Activated naive CD8-positive, alpha-beta T cell treated with anti-CD3 and anti-CD28 coated beads, Interleukin-2, amount 50 U/mL, for 24 hours (primary cell): ENCODE measurements at regions not wholly inside any gene's neighbourhood (a gene's known extent, or its start where the extent isn't known, plus 50 kb on each side); places are given as distances from the start of the nearest gene placed in this dataset.

Experiments
- ATAC-seq: fragments of 150-1000 bp; cut with Tn5 transposase; one replicate; pipeline ENCODE4 v1.10.0; 2021
- DNase-seq: peaks from one replicate; pipeline ENCODE4 v3.0.0; 2021
- H3K27ac Mint-ChIP-seq: one replicate; pipeline ENCODE4 v1.8.0; 2021; ENCODE audit warnings: mild to moderate bottlenecking, mixed read lengths
- H3K27me3 Mint-ChIP-seq: one replicate; pipeline ENCODE4 v1.8.0; 2021; ENCODE audit warnings: mixed read lengths
- H3K36me3 Mint-ChIP-seq: one replicate; pipeline ENCODE4 v1.8.0; 2021; ENCODE audit warnings: low read depth, mixed read lengths
- H3K4me1 Mint-ChIP-seq: one replicate; pipeline ENCODE4 v1.8.0; 2021; ENCODE audit warnings: mixed read lengths
- H3K4me3 Mint-ChIP-seq: one replicate; pipeline ENCODE4 v1.8.0; 2021; ENCODE audit warnings: mild to moderate bottlenecking, moderate library complexity, mixed read lengths
- H3K9me3 Mint-ChIP-seq: one replicate; pipeline ENCODE4 v1.8.0; 2021; ENCODE audit warnings: mixed read lengths

GRCh38 chr7:28301148-28301641, 111.1 kb upstream of the CREB5 start:
- no peak overlapping the region for H3K27ac Mint-ChIP-seq
- H3K9me3 Mint-ChIP-seq = no peaks in the 10 kb centered on the region
- H3K4me1 Mint-ChIP-seq = peaks cover 7% of the 10 kb centered on the region
- peaks cover 3% of the 10 kb centered on the region for H3K27me3 Mint-ChIP-seq
- no peak for DNase-seq
- no peak for ATAC-seq
- no peaks in the 10 kb centered on the region for H3K36me3 Mint-ChIP-seq
- no peak overlapping the region for H3K4me3 Mint-ChIP-seq

- no peak for ATAC-seq
- Mint-ChIP-seq H3K4me3 (no peak overlapping the region), H3K36me3 (no peaks in the 10 kb centered on the region), H3K27me3 (peaks cover 2% of the 10 kb centered on the region), H3K27ac (no peak overlapping the region), H3K4me1 (no peaks in the 10 kb centered on the region), H3K9me3 (no peaks in the 10 kb centered on the region)
- no peak for DNase-seq
Measured at GRCh38 chr7:28304290-28304689, 108.0 kb upstream of the CREB5 start.

- Mint-ChIP-seq H3K27me3 (peaks cover 23% of the 10 kb centered on the region), H3K36me3 (no peaks in the 10 kb centered on the region), H3K4me1 (no peaks in the 10 kb centered on the region), H3K4me3 (no peak overlapping the region), H3K9me3 (no peaks in the 10 kb centered on the region), H3K27ac (no peak overlapping the region)
- ATAC-seq (no peak), DNase-seq (no peak)
Measured at GRCh38 chr7:28309704-28310459, 102.4 kb upstream of the CREB5 start.

- Mint-ChIP-seq H3K4me3 (no peak overlapping the region), H3K4me1 (no peaks in the 10 kb centered on the region)
Measured at GRCh38 chr7:28310460-28310848, 101.9 kb upstream of the CREB5 start.

GRCh38 chr7:28311670-28312069, 100.6 kb upstream of the CREB5 start:
- H3K9me3 Mint-ChIP-seq = no peaks in the 10 kb centered on the region
- no peak overlapping the region for H3K27ac Mint-ChIP-seq
- peaks cover under 1% of the 10 kb centered on the region for H3K4me1 Mint-ChIP-seq
- no peak for DNase-seq
- H3K4me3 Mint-ChIP-seq = no peak overlapping the region
- H3K36me3 Mint-ChIP-seq = no peaks in the 10 kb centered on the region
- no peak for ATAC-seq
- peaks cover 39% of the 10 kb centered on the region for H3K27me3 Mint-ChIP-seq

More at GRCh38 chr7:28310460-28310848, 101.9 kb upstream of the CREB5 start:
- H3K36me3 Mint-ChIP-seq = no peaks in the 10 kb centered on the region
- ATAC-seq (no peak), DNase-seq (no peak)
- no peaks in the 10 kb centered on the region for H3K9me3 Mint-ChIP-seq
- peaks cover 28% of the 10 kb centered on the region for H3K27me3 Mint-ChIP-seq
- H3K27ac Mint-ChIP-seq = no peak overlapping the region

- ATAC-seq = no peak
Measured at GRCh38 chr7:28312948-28313347, 99.4 kb upstream of the CREB5 start.

GRCh38 chr7:28314841-28315240, 97.5 kb upstream of the CREB5 start:
- no peaks in the 10 kb centered on the region for H3K9me3 Mint-ChIP-seq
- no peak overlapping the region for H3K27ac Mint-ChIP-seq
- ATAC-seq = no peak
- H3K4me3 Mint-ChIP-seq = no peak overlapping the region
- no peaks in the 10 kb centered on the region for H3K36me3 Mint-ChIP-seq
- DNase-seq = no peak
- H3K27me3 Mint-ChIP-seq = peaks cover 44% of the 10 kb centered on the region
- H3K4me1 Mint-ChIP-seq = peaks cover 4% of the 10 kb centered on the region

More at GRCh38 chr7:28312948-28313347, 99.4 kb upstream of the CREB5 start:
- Mint-ChIP-seq H3K4me3 (no peak overlapping the region), H3K9me3 (no peaks in the 10 kb centered on the region), H3K4me1 (peaks cover 4% of the 10 kb centered on the region), H3K27ac (no peak overlapping the region), H3K36me3 (no peaks in the 10 kb centered on the region), H3K27me3 (peaks cover 44% of the 10 kb centered on the region)
- DNase-seq = no peak

- Mint-ChIP-seq H3K27me3 (peaks cover 42% of the 10 kb centered on the region), H3K4me1 (peaks cover 4% of the 10 kb centered on the region), H3K9me3 (no peaks in the 10 kb centered on the region), H3K27ac (peak overlapping the region; percentile 24), H3K4me3 (no peak overlapping the region), H3K36me3 (no peaks in the 10 kb centered on the region)
- ATAC-seq = no peak
- no peak for DNase-seq
Measured at GRCh38 chr7:28315565-28316410, 96.5 kb upstream of the CREB5 start.

- no peak for DNase-seq
- Mint-ChIP-seq H3K4me1 (peaks cover 4% of the 10 kb centered on the region), H3K27me3 (peaks cover 39% of the 10 kb centered on the region), H3K4me3 (no peak overlapping the region), H3K9me3 (no peaks in the 10 kb centered on the region), H3K36me3 (no peaks in the 10 kb centered on the region), H3K27ac (no peak overlapping the region)
- peak; percentile 43 for ATAC-seq
Measured at GRCh38 chr7:28316489-28316888, 95.8 kb upstream of the CREB5 start.

- DNase-seq (no peak), ATAC-seq (no peak)
- Mint-ChIP-seq H3K4me1 (peaks cover 4% of the 10 kb centered on the region), H3K27me3 (peaks cover 33% of the 10 kb centered on the region), H3K4me3 (no peak overlapping the region), H3K27ac (no peak overlapping the region), H3K9me3 (no peaks in the 10 kb centered on the region), H3K36me3 (no peaks in the 10 kb centered on the region)
Measured at GRCh38 chr7:28318101-28318762, 94.1 kb upstream of the CREB5 start.

GRCh38 chr7:28323833-28324232, 88.5 kb upstream of the CREB5 start:
- H3K27ac Mint-ChIP-seq = no peak overlapping the region
- H3K4me3 Mint-ChIP-seq = no peak overlapping the region
- ATAC-seq = no peak
- H3K36me3 Mint-ChIP-seq = no peaks in the 10 kb centered on the region
- no peaks in the 10 kb centered on the region for H3K9me3 Mint-ChIP-seq
- H3K27me3 Mint-ChIP-seq = no peaks in the 10 kb centered on the region
- H3K4me1 Mint-ChIP-seq = peaks cover 11% of the 10 kb centered on the region
- DNase-seq = no peak

GRCh38 chr7:28328146-28328545, 84.2 kb upstream of the CREB5 start:
- H3K27me3 Mint-ChIP-seq = no peaks in the 10 kb centered on the region
- no peaks in the 10 kb centered on the region for H3K36me3 Mint-ChIP-seq
- no peaks in the 10 kb centered on the region for H3K9me3 Mint-ChIP-seq
- ATAC-seq = peak; percentile 27
- DNase-seq = no peak
- H3K4me1 Mint-ChIP-seq = peaks cover 37% of the 10 kb centered on the region
- no peak overlapping the region for H3K4me3 Mint-ChIP-seq
- no peak overlapping the region for H3K27ac Mint-ChIP-seq

- H3K9me3 Mint-ChIP-seq = no peaks in the 10 kb centered on the region
- H3K27ac Mint-ChIP-seq = no peak overlapping the region
- DNase-seq (no peak), ATAC-seq (peak; percentile 47)
- no peaks in the 10 kb centered on the region for H3K36me3 Mint-ChIP-seq
- no peak overlapping the region for H3K4me3 Mint-ChIP-seq
- peaks cover 37% of the 10 kb centered on the region for H3K4me1 Mint-ChIP-seq
- H3K27me3 Mint-ChIP-seq = no peaks in the 10 kb centered on the region
Measured at GRCh38 chr7:28328822-28329660, 83.3 kb upstream of the CREB5 start.
